Progenitor cell of endocrine pancreas (in vitro differentiated cells): ENCODE measurements at regions not wholly inside any gene's neighbourhood (a gene's known extent, or its start where the extent isn't known, plus 50 kb on each side); places are given as distances from the start of the nearest gene placed in this dataset.

Source experiments
- DNase-seq: peaks from one replicate; pipeline ENCODE4 v3.0.0; 2021; ENCODE audit warnings: low spot score; ENCODE audit not compliant: unreplicated experiment
- H3K27ac Mint-ChIP-seq: 2 replicates; pipeline ENCODE4 v1.8.0; 2021; ENCODE audit warnings: mild to moderate bottlenecking, moderate library complexity, mixed read lengths
- H3K27me3 Mint-ChIP-seq: 2 replicates; pipeline ENCODE4 v1.8.0; 2021; ENCODE audit warnings: mixed read lengths
- H3K36me3 Mint-ChIP-seq: 2 replicates; pipeline ENCODE4 v1.8.0; 2022; ENCODE audit warnings: mixed read lengths; ENCODE audit not compliant: insufficient read depth
- H3K4me1 Mint-ChIP-seq: 2 replicates; pipeline ENCODE4 v1.8.0; 2021; ENCODE audit warnings: low read depth, mixed read lengths
- H3K4me3 Mint-ChIP-seq: 2 replicates; pipeline ENCODE4 v1.8.0; 2021; ENCODE audit warnings: low read depth, mild to moderate bottlenecking, moderate library complexity, mixed read lengths
- H3K9me3 Mint-ChIP-seq: 2 replicates; pipeline ENCODE4 v1.8.0; 2021; ENCODE audit warnings: low read depth, mixed read lengths
- TF ChIP-seq, protein P1 (sequence below): fragments of 200-600 bp; sonication (generic); IDR thresholded peaks from one replicate; pipeline ENCODE4 v1.5.0; 2021; ENCODE audit warnings: antibody characterized with exemption, mild to moderate bottlenecking; ENCODE audit not compliant: unreplicated experiment

DNA sequence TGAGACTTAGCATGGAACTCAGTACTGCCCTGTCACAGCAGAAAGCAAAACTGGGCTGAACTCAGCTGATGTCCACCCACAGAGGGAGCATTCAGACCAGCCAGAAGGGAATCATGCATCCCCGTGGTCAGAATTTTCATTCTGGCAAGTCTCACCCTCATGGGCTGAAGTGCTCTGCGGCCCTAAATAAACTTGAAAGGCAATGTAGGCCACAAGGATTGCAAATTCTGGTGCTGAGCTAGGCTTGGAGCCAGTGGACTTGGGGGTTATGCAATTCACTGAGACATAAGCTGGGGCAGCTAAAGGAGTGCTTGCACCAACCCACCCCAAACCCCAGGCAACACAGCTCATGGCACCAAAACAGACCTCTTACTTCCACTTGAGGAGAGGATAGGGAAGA, 494.1 kb downstream of the GABRG1 start:
- H3K4me3 Mint-ChIP-seq = no peak overlapping the region

DNA sequence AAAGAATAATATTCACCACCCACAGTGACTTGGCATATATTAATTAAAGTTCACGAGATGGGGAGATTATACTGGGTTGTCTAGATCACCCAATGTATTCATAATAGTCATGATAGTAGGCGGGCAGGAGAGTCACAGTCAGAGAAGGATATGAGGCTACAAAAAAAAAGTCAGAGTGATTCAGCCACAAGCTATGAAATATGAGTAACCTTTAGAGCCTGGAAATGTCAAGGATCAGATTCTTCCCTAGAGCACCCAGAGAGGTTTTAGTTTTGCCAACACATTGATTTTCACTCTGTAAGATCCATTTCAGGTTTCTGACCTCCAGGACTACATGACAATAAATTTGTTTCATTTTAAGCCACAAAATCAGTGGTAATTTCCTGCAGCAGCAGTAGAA, 501.9 kb downstream of the GABRG1 start:
- DNase-seq = no peak
- Mint-ChIP-seq H3K36me3 (no peaks in the 10 kb centered on the region), H3K4me3 (no peak overlapping the region), H3K27me3 (no peaks in the 10 kb centered on the region), H3K4me1 (no peaks in the 10 kb centered on the region), H3K27ac (no peak overlapping the region), H3K9me3 (no peaks in the 10 kb centered on the region)
- TF ChIP-seq, protein P1, sequence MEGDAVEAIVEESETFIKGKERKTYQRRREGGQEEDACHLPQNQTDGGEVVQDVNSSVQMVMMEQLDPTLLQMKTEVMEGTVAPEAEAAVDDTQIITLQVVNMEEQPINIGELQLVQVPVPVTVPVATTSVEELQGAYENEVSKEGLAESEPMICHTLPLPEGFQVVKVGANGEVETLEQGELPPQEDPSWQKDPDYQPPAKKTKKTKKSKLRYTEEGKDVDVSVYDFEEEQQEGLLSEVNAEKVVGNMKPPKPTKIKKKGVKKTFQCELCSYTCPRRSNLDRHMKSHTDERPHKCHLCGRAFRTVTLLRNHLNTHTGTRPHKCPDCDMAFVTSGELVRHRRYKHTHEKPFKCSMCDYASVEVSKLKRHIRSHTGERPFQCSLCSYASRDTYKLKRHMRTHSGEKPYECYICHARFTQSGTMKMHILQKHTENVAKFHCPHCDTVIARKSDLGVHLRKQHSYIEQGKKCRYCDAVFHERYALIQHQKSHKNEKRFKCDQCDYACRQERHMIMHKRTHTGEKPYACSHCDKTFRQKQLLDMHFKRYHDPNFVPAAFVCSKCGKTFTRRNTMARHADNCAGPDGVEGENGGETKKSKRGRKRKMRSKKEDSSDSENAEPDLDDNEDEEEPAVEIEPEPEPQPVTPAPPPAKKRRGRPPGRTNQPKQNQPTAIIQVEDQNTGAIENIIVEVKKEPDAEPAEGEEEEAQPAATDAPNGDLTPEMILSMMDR = no peak

More for the DNA sequence above, 494.1 kb downstream of the GABRG1 start:
- Mint-ChIP-seq H3K27me3 (no peaks in the 10 kb centered on the region), H3K36me3 (no peaks in the 10 kb centered on the region), H3K9me3 (no peaks in the 10 kb centered on the region), H3K27ac (no peak overlapping the region), H3K4me1 (no peaks in the 10 kb centered on the region)
- TF ChIP-seq, protein P1 = no peak
- DNase-seq = no peak

DNA sequence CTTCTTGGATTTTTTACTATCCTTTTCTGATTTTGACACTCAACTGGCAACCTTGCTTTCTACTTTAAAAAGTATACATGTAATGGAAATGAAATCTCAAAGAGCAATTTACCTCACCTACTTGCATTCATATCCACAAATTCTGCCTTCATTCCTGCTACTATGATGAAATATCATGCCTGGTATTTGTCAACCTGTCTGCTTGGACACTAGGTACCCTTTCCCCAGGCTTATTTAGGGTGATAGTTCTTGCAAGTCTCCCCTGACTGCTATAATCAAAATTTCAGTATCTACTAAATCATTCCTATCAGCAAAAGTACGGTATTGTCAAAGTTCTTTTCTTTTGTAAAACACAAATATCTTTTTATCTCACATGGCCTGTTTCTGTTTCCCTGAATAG, 503.0 kb downstream of the GABRG1 start:
- TF ChIP-seq, protein P1 = no peak
- H3K4me1 Mint-ChIP-seq = no peaks in the 10 kb centered on the region

DNA sequence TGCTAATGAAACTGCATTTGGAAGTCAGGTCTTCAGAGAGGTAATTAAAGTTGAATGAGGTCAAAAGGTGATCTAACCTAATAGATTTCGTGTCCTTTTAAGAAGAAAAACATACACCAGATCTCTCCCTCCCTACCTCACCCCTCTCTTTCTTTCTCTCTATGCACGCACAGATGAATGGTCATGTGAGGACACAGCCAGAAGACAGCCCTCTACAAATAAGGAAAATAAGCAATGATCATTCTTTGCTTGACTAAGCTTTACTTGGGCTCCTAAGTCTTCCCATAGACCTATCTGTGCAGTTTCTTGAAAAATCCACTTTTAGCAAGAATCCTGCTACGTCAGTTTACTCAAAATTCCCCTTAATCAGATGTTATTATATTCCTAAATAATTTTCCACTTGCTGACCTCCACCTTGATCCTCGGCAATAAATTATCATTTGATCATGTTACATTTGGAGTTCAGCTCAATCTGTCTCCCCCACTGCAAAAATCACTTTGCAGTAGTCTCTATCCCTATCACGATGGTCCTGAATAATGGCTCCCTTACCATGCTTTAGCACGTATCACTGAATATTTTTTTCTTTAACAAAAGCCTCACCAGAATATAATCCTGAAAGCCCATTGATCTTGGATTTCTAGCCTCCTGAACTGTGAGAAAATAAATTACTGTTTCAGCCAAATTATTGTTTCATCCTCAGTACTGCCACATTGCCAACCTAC, 527.3 kb downstream of the GABRG1 start:
- no peak overlapping the region for H3K4me3 Mint-ChIP-seq
- no peaks in the 10 kb centered on the region for H3K36me3 Mint-ChIP-seq
- H3K27me3 Mint-ChIP-seq = no peaks in the 10 kb centered on the region
- TF ChIP-seq, protein P1 = no peak
- DNase-seq = no peak
- no peaks in the 10 kb centered on the region for H3K9me3 Mint-ChIP-seq
- no peaks in the 10 kb centered on the region for H3K4me1 Mint-ChIP-seq
- no peak overlapping the region for H3K27ac Mint-ChIP-seq

More for the DNA sequence above, 503.0 kb downstream of the GABRG1 start:
- no peak overlapping the region for H3K27ac Mint-ChIP-seq
- no peaks in the 10 kb centered on the region for H3K36me3 Mint-ChIP-seq
- no peak overlapping the region for H3K4me3 Mint-ChIP-seq
- no peaks in the 10 kb centered on the region for H3K9me3 Mint-ChIP-seq
- DNase-seq = no peak
- H3K27me3 Mint-ChIP-seq = no peaks in the 10 kb centered on the region

DNA sequence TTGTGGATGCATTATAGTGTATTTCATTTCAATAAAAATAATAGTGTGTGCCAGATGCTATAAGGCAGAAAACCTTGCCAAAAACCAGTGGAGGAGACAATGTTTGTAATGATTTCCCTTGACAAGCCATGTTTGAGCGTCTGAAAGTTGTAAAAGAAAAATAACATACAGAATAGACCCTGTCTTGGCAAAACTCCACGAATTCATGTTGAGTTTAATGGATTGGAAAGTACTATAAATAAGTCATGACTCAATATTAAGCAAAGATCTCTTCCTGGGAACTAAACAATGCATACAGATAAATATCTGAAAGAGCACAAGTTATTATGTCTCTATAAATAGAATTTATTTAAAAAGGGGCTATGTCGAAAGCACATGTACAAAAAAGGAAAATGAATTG, 543.5 kb downstream of the GABRG1 start:
- H3K9me3 Mint-ChIP-seq = no peaks in the 10 kb centered on the region
- TF ChIP-seq, protein P1 = no peak
- no peak overlapping the region for H3K4me3 Mint-ChIP-seq
- H3K27ac Mint-ChIP-seq = no peak overlapping the region
- no peak for DNase-seq
- H3K4me1 Mint-ChIP-seq = no peaks in the 10 kb centered on the region
- H3K36me3 Mint-ChIP-seq = no peaks in the 10 kb centered on the region
- no peaks in the 10 kb centered on the region for H3K27me3 Mint-ChIP-seq
